Common myeloid progenitor, CD34-positive (primary cell): ENCODE measurements at regions not wholly inside any gene's neighbourhood (a gene's known extent, or its start where the extent isn't known, plus 50 kb on each side); places are given as distances from the start of the nearest gene placed in this dataset.

Experiments used
- CTCF ChIA-PET: fragments of 350-600 bp; sonication (Branson Sonifier 250); formaldehyde crosslinking; loops from one replicate; lab custom pipeline; 2021; ENCODE audit warnings: antibody characterized with exemption; lab: Charles Lee
- POLR2A ChIA-PET: fragments of 350-600 bp; sonication (Branson Sonifier 250); formaldehyde crosslinking; loops from one replicate; lab custom pipeline; 2021; ENCODE audit warnings: antibody characterized with exemption; lab: Charles Lee
- DNase-seq, 3 donors: peaks; one replicate each; pipeline versions ENCODE4 v3.0.0 to v3.0.0-alpha.2; 2013
- H3K27ac ChIP-seq, 2 experiments: 1 replicate in 1 of 2; 2 replicates in 1 of 2; pipeline ENCODE4 v1.7.0; 2013; ENCODE audit warnings: inconsistent platforms in 2 of 2, low read length in 2 of 2, mild to moderate bottlenecking in 2 of 2, low read depth in 1 of 2, moderate library complexity in 1 of 2; ENCODE audit not compliant: severe bottlenecking in 2 of 2, insufficient read depth in 1 of 2, poor library complexity in 1 of 2
- H3K27me3 ChIP-seq, 5 experiments: replicated peaks in 2 of 5; 1 replicate in 3 of 5; 2 replicates in 2 of 5; pipeline versions ENCODE4 v1.6.1 to v1.7.0; 2013; ENCODE audit warnings: low read length in 4 of 5, mild to moderate bottlenecking in 2 of 5, moderate library complexity in 2 of 5, inconsistent platforms in 1 of 5; ENCODE audit not compliant: insufficient read depth in 5 of 5, control insufficient read depth in 4 of 5
- H3K36me3 ChIP-seq, 4 experiments: 1 replicate in 2 of 4; 2 replicates in 2 of 4; pipeline versions ENCODE4 v1.6.1 to v1.7.0; 2013; ENCODE audit warnings: low read length in 3 of 4, control low read depth in 1 of 4, mild to moderate bottlenecking in 1 of 4; ENCODE audit not compliant: control insufficient read depth in 4 of 4, insufficient read depth in 4 of 4
- H3K4me1 ChIP-seq, 4 experiments: 1 replicate in 3 of 4; 2 replicates in 1 of 4; pipeline versions ENCODE4 v1.6.1 to v1.7.1; 2013; ENCODE audit warnings: low read length in 3 of 4, mild to moderate bottlenecking in 3 of 4, control low read depth in 1 of 4, inconsistent platforms in 1 of 4, moderate library complexity in 1 of 4; ENCODE audit not compliant: control insufficient read depth in 4 of 4, insufficient read depth in 4 of 4; ENCODE audit errors: control extremely low read depth in 1 of 4
- H3K4me3 ChIP-seq, 7 experiments: 1 replicate in 4 of 7; 2 replicates in 3 of 7; pipeline versions ENCODE4 v1.5.1 to v1.7.0; 2013; ENCODE audit warnings: mild to moderate bottlenecking in 7 of 7, low read length in 6 of 7, moderate library complexity in 6 of 7, inconsistent platforms in 2 of 7, low read depth in 2 of 7, control low read depth in 1 of 7; ENCODE audit not compliant: insufficient read depth in 4 of 7, control insufficient read depth in 1 of 7; ENCODE audit errors: extremely low read depth in 1 of 7
- H3K9me3 ChIP-seq, 5 experiments: 1 replicate in 4 of 5; 2 replicates in 1 of 5; pipeline versions ENCODE4 v1.6.1 to v1.7.1; 2013; ENCODE audit warnings: low read length in 4 of 5, mild to moderate bottlenecking in 2 of 5, inconsistent platforms in 1 of 5, low read depth in 1 of 5, moderate library complexity in 1 of 5; ENCODE audit not compliant: control insufficient read depth in 4 of 5, insufficient read depth in 2 of 5; ENCODE audit errors: control extremely low read depth in 1 of 5
- WGBS: methylation state at CpG from one replicate; pipeline ENCODE4 v1.1.5; 2013; ENCODE audit not compliant: insufficient coverage; 5-methylcytosine and 5-hydroxymethylcytosine counted together

DNA sequence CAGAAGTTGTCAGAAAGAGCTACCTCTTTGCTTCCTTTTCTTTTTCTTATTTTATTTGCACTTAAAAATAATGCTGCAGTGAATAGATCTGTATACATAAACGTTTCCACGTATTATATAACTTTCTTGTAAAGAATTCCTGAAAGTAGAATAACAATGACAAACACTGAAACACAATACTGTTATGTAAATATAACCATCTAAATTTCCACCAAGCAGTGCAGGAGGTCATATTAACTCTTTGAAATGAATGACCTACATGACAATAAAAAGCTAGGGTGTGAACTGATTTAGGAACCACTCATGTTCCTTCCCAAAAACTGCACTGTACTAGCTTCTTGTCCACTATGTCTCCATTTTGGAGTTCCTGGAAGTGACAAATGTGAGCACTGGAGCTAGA is 85.8 kb downstream of the COX18 start:
- H3K27me3 ChIP-seq = no peaks in the 10 kb centered on the region
- no peaks in the 10 kb centered on the region for H3K4me1 ChIP-seq
- WGBS = no CpG with 5 or more reads among the region's 2 CpGs
- no peaks in the 10 kb centered on the region for H3K9me3 ChIP-seq
- H3K4me3 ChIP-seq = no peak overlapping the region
- DNase-seq = no peak
- no peak overlapping the region for H3K27ac ChIP-seq
- H3K36me3 ChIP-seq = no peaks in the 10 kb centered on the region
- POLR2A ChIA-PET = no interaction called here
- CTCF ChIA-PET = no interaction called here

DNA sequence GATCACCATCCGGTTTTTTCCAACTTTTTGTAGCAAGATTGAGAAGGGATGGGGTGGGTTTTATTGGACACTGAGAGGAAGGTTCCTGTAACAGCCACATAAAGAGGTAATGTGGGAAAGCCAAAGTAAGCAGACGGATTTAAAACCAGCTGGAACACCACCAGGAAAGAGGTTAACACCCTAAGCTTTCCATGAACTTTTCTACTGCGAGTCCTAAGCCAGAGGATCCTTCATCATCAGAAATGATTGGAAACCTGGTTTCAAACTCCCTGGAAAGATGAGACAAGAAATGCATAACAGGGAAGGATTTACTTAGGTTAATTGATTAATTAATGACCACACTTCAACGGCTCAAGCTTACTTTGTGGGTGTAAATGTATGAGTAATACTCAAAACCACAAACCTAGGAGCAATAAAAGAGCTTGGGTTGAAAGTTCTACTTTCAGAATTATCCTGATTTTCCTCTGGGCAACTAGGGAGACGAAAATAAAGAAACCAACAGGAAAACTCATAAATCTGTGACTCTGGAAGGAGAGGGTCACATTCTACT is 91.5 kb downstream of the COX18 start:
- no peaks in the 10 kb centered on the region for H3K36me3 ChIP-seq
- peaks cover 0 to 6% (median 0%) of the 10 kb centered on the region in 4 experiments for H3K4me1 ChIP-seq
- H3K27me3 ChIP-seq = no peaks in the 10 kb centered on the region
- CTCF ChIA-PET = interaction anchor here (1.5 kb wide), 1 partner anchor 13 kb away, joined by 3 read pairs; no protein-coding TSS in a partner anchor
- H3K4me3 ChIP-seq = no peak overlapping the region
- WGBS = 100% methylated on average over 3 of the region's 5 CpGs
- no peak overlapping the region for H3K27ac ChIP-seq
- no peak for DNase-seq
- no peaks in the 10 kb centered on the region for H3K9me3 ChIP-seq
- POLR2A ChIA-PET = no interaction called here

DNA sequence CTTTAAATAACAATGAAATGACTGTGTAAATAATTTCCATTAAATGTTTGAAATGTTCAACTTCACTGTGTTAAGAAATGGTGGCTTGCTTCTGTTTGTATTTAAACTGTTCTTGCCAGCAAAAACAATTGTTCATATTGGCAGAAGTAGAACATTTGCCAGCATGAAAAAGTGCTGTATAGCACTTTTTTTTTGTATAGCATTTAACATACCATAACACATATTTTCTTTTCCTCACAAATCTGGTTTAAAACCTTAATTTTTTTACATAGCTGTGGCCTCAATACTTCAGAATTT is 94.1 kb downstream of the COX18 start:
- DNase-seq = no peak
- peaks cover 0 to 6% (median 0%) of the 10 kb centered on the region in 4 experiments for H3K4me1 ChIP-seq
- ChIA-PET POLR2A (interaction anchor here (0.7 kb wide), 1 partner anchor 224 kb away, joined by 3 read pairs; no protein-coding TSS in a partner anchor), CTCF (no interaction called here)
- no peak overlapping the region for H3K27ac ChIP-seq
- no peaks in the 10 kb centered on the region for H3K27me3 ChIP-seq
- no peak overlapping the region for H3K4me3 ChIP-seq
- H3K36me3 ChIP-seq = no peaks in the 10 kb centered on the region
- no peaks in the 10 kb centered on the region for H3K9me3 ChIP-seq

DNA sequence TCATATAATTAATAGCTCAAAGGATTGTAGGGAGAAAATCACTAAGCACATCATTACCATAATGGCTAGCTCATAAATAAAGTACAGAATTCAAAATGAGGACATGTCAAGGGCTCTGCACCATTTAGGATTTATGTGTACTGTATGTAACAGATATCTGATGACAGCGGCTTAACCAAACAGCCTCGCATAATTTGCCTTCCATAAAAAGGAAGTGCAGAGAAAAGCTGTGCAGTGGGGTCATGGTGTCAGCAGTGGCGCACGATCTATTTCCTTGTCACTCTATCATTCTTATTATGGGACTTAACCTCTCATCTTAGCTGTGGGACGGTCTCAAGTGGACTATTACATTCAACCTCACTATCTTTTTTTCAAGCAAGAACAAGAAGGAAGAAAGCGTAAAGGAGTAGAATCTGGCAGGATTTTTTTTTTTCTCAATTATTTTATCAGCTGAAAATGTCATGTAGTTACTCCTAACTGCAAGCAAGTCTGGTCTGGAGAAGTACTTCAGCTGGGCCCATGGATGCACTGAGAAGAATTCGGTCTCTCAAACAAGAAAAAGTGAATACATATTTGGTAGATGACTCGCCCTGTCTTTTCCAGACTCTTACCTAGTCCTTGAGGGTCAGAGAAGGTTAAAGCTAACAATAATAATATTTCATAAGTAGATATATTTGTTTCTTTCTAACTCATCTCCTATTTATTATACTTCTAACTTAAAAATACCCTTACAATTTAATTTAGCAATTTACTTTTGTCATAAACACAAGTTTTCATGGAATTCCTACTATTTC is 94.6 kb downstream of the COX18 start:
- Histone ChIP-seq H3K36me3 (no peaks in the 10 kb centered on the region), H3K27me3 (no peaks in the 10 kb centered on the region), H3K9me3 (no peaks in the 10 kb centered on the region), H3K27ac (no peak overlapping the region), H3K4me1 (peaks cover 0 to 6% (median 0%) of the 10 kb centered on the region in 4 experiments), H3K4me3 (peak overlapping the region in 1 of 7 experiments; percentile 14)
- WGBS = 7% methylated on average over 5 of the region's 8 CpGs
- DNase-seq = peak; percentile 8 to 50 (median 37)
- CTCF ChIA-PET = no interaction called here
- POLR2A ChIA-PET = interaction anchor here (0.7 to 0.8 kb wide), 2 partner anchors 223 to 318 kb away, joined by 3 read pairs; no protein-coding TSS in a partner anchor

DNA sequence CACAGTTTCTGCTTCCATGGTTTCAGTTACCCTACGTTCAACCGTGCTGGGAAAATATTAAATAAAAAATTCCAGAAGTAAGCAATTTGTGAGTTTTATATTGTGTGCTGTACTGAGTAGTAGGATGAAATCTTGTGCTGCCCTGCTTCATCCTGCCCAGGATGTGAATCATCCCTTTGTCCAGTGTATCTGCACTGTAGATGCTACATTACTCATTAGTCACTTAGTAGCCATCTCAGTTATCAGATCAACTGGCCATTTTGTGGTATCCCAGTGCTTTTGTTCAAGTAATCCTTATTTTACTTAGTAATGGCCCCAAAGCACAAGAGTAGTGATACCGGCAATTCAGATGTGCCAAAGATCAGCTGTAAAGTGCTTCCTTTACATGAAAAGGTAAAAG is 97.9 kb downstream of the COX18 start:
- no peak overlapping the region for H3K4me3 ChIP-seq
- no peak for DNase-seq
- 92% methylated on average over 1 of the region's 3 CpGs for WGBS
- H3K9me3 ChIP-seq = no peaks in the 10 kb centered on the region
- CTCF ChIA-PET = no interaction called here
- H3K4me1 ChIP-seq = peaks cover 0 to 6% (median 0%) of the 10 kb centered on the region in 4 experiments
- no peak overlapping the region for H3K27ac ChIP-seq
- POLR2A ChIA-PET = no interaction called here
- no peaks in the 10 kb centered on the region for H3K27me3 ChIP-seq
- no peaks in the 10 kb centered on the region for H3K36me3 ChIP-seq

DNA sequence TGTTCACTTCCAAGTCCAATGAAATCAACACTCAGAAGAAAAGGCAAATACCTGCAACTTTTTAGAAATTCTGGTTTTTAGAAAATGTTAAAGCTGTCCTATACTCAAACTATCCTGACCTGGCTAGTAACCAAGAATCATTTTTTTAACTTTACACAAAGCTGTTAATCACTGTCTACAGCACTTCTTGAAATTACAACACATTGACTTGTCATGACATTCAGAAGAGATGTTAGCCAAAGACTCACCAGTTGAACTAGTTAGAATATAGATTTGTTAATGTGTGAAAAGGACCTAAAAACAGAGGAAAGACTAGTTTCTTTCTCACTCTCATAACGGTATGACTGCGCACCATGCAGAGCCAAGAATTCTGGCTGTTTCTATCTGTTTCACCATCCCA is 98.8 kb downstream of the COX18 start:
- POLR2A ChIA-PET = no interaction called here
- no peak for DNase-seq

DNA sequence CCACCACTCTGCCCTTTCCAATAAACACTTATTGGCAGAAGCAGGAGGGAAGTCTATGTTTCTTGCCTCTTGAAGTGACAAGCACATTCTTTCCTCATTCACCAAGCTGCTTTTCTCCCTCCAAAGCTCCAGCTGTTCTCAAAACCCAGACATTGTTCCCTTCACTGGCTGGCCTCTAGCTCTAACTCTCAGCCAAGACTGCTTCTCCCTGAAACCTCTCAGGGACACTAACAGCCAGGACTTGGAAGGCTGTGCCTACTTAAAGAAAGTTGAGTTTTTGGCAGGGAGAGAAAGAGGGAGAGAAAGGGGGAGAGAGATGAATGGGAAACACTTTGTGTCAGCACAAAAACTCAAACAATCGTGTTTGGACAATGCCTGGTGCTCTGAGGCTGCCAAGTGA is 99.5 kb downstream of the COX18 start:
- H3K4me3 ChIP-seq = no peak overlapping the region
- no peaks in the 10 kb centered on the region for H3K9me3 ChIP-seq
- peaks cover 0 to 6% (median 0%) of the 10 kb centered on the region in 4 experiments for H3K4me1 ChIP-seq
- CTCF ChIA-PET = no interaction called here
- no peak for DNase-seq
- no peaks in the 10 kb centered on the region for H3K36me3 ChIP-seq
- POLR2A ChIA-PET = no interaction called here
- H3K27ac ChIP-seq = no peak overlapping the region
- WGBS = 100% methylated on average over 1 of the region's 1 CpG
- no peaks in the 10 kb centered on the region for H3K27me3 ChIP-seq

More for the DNA sequence above, 98.8 kb downstream of the COX18 start:
- Histone ChIP-seq H3K4me1 (peaks cover 0 to 6% (median 0%) of the 10 kb centered on the region in 4 experiments), H3K4me3 (no peak overlapping the region), H3K27ac (no peak overlapping the region), H3K9me3 (no peaks in the 10 kb centered on the region), H3K36me3 (no peaks in the 10 kb centered on the region), H3K27me3 (no peaks in the 10 kb centered on the region)
- 90% methylated on average over 2 of the region's 2 CpGs for WGBS
- CTCF ChIA-PET = no interaction called here
